Glomerular visceral epithelial cell (primary cell): ENCODE measurements at regions not wholly inside any gene's neighbourhood (a gene's known extent, or its start where the extent isn't known, plus 50 kb on each side); places are given as distances from the start of the nearest gene placed in this dataset.
A peak's percentile ranks its signal among the peaks of the same experiment; 100 is the strongest.

Experiments
- DNase-seq: peaks from one replicate; pipeline ENCODE4 v3.0.0-alpha.2; 2016; ENCODE audit errors: extremely low spot score

DNA sequence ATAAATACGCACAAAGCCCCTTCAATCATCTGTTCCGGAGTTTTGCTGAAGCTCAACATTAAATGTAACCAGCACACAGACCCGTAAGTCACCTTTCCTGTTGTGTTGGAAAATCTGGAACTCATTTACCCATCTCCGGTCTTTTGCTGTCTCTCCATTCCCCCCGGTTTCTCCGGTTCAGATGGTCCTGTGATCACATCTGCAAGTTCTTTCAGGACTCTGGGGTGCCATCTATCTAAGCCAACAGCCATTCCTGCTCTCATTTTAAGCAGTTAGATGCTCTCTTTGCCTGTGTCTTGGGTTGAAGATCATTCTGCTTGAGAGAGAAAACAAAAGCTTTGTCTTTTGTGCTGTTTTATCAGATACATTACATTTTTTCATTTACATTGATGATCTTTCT is 91.7 kb upstream of the TGIF1 start:
- no peak for DNase-seq

GRCh38 chr18:3360211-3360610 is 89.8 kb upstream of the TGIF1 start:
- DNase-seq: no peak

DNA sequence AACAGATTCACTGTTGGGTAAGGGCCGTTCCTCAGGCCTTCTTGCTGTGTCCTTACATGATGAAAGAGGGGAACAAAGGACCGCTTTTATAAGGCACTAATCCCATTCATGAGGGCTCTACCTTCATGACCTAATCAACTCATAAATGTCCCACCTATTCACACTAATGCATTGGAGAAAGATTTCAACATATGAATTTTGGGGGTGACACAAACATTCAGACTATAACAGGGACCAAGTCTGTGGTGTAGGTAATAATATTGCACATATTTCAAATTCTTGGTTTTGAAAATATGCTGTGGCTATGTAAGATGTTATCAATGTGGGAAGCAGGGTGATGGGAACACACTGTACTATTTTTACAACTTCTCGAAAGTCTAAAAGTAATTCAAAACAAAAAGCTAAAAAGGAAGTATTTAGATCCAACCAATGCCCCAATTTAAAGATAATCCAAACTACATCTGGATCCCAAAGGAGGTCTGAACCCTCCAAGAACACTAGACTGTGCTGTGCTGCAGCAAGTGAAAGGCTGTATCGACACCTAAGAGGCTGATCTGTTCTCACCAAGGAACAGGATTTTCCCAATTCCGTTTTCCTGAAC is 82.4 kb upstream of the TGIF1 start:
- peak; percentile 47 for DNase-seq

DNA sequence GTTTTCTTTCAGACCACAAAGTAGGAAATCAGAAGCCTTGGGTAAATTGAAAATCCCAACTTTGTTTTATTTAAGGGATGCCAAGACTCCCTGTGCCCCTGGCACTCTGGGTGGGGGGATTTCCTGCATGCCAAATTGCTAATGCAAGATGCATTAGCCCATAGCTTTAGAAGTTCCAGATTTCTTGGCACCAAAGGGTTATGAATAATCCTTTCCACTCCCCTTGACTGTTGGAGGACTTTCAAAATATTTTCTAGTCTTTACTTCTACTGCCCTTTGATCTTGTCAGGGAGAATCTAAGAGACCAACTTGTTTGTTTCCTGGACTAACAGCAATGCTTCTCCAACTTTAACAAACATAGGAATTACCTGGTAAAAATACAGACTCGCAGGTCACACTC is 81.8 kb upstream of the TGIF1 start:
- DNase-seq: peak; percentile 57

DNA sequence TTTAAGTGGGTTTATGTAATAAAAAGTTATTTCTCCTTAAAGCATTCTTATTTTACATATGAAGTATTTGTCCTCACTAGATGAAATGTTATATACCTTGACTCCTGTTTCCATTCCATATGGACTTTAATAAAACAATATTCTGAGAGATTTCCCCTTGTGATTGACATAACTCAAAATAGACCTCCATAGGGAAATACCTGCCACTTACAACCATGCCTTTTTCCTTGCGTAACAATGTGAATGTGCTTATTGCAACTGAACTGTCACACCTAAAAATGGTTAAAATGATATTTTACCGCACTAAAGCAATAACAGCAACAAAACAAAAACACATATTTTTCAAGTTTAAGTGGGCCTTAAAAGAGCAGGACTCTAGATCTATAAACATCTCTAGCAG is 70.3 kb upstream of the TGIF1 start:
- no peak for DNase-seq

GRCh38 chr18:3380384-3380961 is 69.5 kb upstream of the TGIF1 start:
- peak; percentile 64 for DNase-seq

GRCh38 chr18:3383381-3383915 is 66.5 kb upstream of the TGIF1 start:
- no peak for DNase-seq

- no peak for DNase-seq
Measured at GRCh38 chr18:3384664-3385563, 65.1 kb upstream of the TGIF1 start.

DNA sequence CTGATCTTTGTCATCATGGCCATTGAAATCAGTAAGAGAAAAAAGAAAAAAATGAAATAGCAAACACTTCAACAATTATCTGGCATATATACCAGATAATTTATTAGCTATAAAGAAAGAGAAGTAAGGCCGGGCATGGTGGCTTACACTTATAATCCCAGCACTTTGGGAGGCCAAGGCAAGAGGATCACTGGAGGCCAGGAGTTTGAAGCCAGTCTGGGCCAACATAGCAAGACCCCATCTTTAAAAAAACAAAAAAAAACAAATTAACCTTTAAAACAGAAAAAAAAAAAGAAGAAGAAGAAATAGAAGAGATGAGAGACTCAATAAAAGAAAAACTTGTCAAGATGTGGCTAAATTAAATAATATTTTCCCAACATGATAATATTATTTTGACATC is 61.6 kb upstream of the TGIF1 start:
- DNase-seq: no peak

DNA sequence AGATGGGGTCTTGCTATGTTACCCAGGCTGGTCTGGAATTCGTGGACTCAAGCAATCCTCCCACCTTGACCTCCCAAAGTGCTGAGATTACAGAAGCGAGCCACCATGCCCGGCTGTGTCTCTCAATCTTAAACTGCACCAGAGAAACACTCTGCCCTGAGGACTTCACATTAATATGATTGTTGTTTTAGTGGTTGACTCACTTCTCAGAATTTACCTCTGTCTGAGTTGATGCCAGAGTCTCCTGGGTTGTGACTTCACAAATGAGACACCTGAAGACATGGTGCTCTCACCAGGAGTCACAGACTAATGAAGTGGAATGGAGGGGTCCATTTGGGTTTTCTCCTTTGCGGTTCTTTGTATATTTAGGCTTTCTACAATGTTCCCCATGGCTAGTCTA is 61.0 kb upstream of the TGIF1 start:
- DNase-seq: no peak

DNA sequence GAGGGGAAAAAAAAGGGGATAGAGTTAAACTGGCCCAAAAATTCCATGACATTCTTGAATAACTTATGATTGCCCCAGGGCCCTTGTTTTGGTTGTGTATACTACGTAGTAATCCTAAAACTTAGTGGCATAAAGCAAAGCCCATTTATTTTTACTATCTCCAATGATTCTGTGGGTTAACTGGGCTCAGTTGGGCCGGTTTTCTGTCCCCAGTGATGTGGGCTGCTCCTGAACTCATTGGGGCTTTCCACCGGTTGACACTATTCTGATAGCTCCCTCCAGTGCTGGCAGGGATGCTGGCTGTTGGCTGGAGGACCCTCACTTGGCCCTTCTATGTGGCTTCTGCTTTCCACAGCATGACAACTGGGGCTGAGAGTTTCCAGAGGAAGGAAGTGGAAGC is 60.0 kb upstream of the TGIF1 start:
- no peak for DNase-seq

DNA sequence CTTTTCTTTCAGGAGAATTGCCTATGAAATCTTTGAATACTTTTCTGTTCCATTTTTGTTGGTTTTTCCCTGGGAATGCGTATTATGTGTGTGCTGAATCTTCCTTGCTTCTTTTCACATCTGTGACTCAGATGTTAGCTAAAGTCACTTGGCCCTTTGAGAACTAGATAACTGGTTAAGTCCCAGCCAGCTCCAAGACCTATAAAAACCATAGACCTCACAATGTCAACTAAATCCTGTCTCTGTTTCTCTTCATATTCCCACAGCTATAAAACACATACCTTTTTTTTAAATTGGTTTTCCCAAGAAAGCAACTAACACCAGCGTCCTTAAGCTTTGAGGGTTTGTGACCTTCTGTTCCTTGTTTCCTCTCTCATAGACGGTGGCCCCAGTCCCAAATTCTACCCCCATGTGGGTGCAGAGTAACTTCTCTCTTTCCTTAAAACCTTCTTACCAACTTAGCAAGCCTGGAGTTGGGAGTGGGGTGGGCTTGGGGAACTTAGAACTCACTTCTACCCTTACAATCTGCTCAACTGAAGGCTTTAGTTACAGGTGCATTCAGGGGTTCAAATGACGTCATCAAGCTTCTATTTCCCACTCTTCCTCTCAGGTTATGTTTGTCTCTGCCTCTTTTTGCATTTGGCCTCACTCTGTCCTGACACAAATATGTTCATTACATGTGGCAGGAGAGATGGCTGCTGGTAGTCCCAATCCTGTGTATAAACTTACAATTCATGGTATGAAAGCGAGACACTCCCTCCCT is 58.1 kb upstream of the TGIF1 start:
- no peak for DNase-seq

GRCh38 chr18:3392467-3392855 is 57.5 kb upstream of the TGIF1 start:
- DNase-seq: no peak

DNA sequence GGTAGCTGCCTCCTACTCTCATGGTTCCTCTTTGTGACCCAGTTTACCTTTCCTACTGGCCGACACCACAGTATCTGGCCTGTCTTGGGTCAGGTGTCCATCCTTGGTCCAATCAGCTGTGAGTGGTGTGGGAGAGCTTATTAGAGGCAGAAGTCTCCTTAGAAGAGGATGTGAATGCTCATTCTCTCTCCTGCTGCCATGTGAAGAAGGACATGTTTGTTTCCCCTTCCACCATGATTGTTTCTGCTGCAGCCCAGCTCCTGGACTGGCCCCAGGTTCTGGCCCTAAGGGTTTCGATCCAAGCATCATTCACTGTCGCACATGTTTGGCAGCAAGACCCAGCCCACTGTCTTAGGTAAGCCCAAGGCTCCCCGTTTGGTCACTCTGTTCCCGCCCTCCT is 55.3 kb upstream of the TGIF1 start:
- no peak for DNase-seq

DNA sequence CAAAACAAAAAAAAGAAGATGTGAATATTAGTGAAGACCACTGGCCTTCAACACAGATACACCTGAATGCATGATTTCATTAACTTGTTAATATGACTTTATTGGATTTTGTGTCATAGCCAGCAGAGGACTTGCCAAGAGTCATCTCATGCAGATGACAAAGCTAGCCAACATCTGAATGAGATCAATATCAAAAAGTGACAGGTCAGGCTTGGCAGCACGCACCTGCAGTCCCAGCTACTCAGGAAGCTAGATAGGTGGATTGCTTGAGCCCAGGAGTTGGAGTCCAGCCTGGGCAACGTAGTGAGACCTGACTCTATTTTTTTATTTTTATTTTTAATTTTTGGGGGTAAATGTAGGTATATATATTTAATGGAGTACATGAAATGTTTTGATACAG is 54.5 kb upstream of the TGIF1 start:
- DNase-seq: no peak

DNA sequence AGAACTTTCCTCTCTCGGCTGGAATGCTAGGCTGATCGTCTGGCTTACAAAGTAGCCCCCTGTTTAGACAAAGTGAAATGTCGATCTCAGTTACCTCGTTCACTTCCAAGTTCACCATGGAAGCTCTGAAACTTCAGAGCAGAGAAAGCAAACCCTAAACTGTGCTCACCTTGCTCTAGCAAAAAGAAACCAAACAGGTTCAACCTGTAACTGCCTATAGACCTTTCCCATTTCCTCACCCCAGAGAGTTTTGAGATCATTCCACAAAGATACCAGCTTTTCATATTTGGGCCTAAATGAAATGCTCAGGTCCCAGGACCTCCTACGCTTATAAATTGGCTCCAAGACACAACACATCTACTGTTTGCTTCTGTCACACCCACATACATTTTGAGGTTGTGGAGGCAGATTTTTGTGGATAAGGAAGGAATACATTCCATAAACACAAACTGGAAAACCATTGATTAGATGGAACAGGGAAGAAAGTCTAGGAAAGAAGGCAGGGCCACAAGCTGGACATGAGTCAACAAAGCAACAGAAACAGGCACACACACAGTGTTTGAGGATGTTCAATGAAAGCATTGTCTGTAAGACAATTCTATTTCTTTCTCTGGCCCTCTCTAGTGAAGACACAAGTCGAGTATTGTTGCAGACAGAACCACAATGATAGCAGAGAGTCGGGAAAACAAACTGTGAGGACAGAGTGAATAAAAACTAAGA is 52.8 kb upstream of the TGIF1 start:
- no peak for DNase-seq

DNA sequence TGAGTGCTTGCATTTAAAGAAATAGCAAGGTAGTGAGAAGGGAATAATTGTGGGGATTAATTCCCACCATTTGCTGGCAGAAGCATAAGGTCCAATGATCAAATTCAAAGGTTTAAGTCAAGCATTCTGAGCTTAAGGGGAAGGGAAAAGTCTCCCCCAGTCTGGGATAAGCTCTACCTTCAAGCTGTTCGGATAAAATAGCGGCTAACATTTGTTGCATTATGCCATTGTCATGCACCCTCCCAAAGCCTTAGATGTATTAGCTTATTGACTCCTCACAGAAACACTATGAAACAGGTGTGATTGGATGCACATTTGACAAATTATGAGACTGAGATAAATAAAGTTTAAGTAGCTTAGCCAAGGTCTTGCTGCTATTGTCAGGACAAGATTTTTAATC is 52.2 kb upstream of the TGIF1 start:
- DNase-seq: no peak
